ENCODE measurements at regions not wholly inside any gene's neighbourhood (a gene's known extent, or its start where the extent isn't known, plus 50 kb on each side); places are given as distances from the start of the nearest gene placed in this dataset.

- no peak for DNase-seq
- no peak for TF ChIP-seq CTCF (IDR thresholded peaks at IDR 0.05; ENCODE audit: control extremely low read depth, extremely low read depth)
- H3K4me1 ChIP-seq (ENCODE audit: control insufficient read depth in 5 of 5, insufficient read depth in 5 of 5, low read length in 5 of 5): peaks cover 0 to 1% (median 0%) of the 10 kb centered on the region in 5 donors
- 82 to 87% methylated on average over 4 of the region's 4 CpGs for WGBS, 2 donors
- H3K27me3 ChIP-seq (ENCODE audit: control insufficient read depth in 3 of 3, insufficient read depth in 3 of 3, low read length in 2 of 3): no peaks in the 10 kb centered on the region
- H3K9ac ChIP-seq (ENCODE audit: insufficient read depth in 1 of 2, low read length in 2 of 2): no peak overlapping the region
- H3K9me3 ChIP-seq (ENCODE audit: control insufficient read depth in 4 of 4, insufficient read depth in 3 of 4, low read length in 3 of 4): no peaks in the 10 kb centered on the region
- H3K27ac ChIP-seq (ENCODE audit: low read depth in 1 of 2, low read length in 1 of 2): no peak overlapping the region
- H3K36me3 ChIP-seq (ENCODE audit: control insufficient read depth in 4 of 4, insufficient read depth in 4 of 4, low read length in 4 of 4): no peaks in the 10 kb centered on the region
- no peak overlapping the region for H3K4me3 ChIP-seq
- ATAC-seq (ENCODE audit: insufficient read depth, low FRiP score): no peak
These were observed 209.3 kb downstream of the CD47 start for GRCh38 chr3:107881509-107881908.

- Histone ChIP-seq H3K27ac (ENCODE audit: low read depth in 1 of 2, low read length in 1 of 2) (no peak overlapping the region), H3K4me3 (no peak overlapping the region), H3K4me1 (ENCODE audit: control insufficient read depth in 5 of 5, insufficient read depth in 5 of 5, low read length in 5 of 5) (peaks cover 0 to 1% (median 0%) of the 10 kb centered on the region in 5 donors), H3K27me3 (ENCODE audit: control insufficient read depth in 3 of 3, insufficient read depth in 3 of 3, low read length in 2 of 3) (no peaks in the 10 kb centered on the region), H3K9ac (ENCODE audit: insufficient read depth in 1 of 2, low read length in 2 of 2) (no peak overlapping the region), H3K36me3 (ENCODE audit: control insufficient read depth in 4 of 4, insufficient read depth in 4 of 4, low read length in 4 of 4) (no peaks in the 10 kb centered on the region), H3K9me3 (ENCODE audit: control insufficient read depth in 4 of 4, insufficient read depth in 3 of 4, low read length in 3 of 4) (no peaks in the 10 kb centered on the region)
- no peak for ATAC-seq (ENCODE audit: insufficient read depth, low FRiP score)
- no peak for DNase-seq
- WGBS, 2 donors: 97 to 98% methylated on average over 4 of the region's 4 CpGs
- TF ChIP-seq CTCF (IDR thresholded peaks at IDR 0.05; ENCODE audit: control extremely low read depth, extremely low read depth): no peak
These were observed 210.1 kb downstream of the CD47 start for GRCh38 chr3:107880702-107881101.

- 84 to 89% methylated on average over 6 of the region's 6 CpGs for WGBS, 2 donors
- DNase-seq (no peak), ATAC-seq (ENCODE audit: insufficient read depth, low FRiP score) (no peak)
- H3K4me3 ChIP-seq: no peak overlapping the region
- H3K27ac ChIP-seq (ENCODE audit: low read depth in 1 of 2, low read length in 1 of 2): no peak overlapping the region
- no peak for TF ChIP-seq CTCF (IDR thresholded peaks at IDR 0.05; ENCODE audit: control extremely low read depth, extremely low read depth)
- no peak overlapping the region for H3K9ac ChIP-seq (ENCODE audit: insufficient read depth in 1 of 2, low read length in 2 of 2)
- no peaks in the 10 kb centered on the region for H3K9me3 ChIP-seq (ENCODE audit: control insufficient read depth in 4 of 4, insufficient read depth in 3 of 4, low read length in 3 of 4)
- H3K27me3 ChIP-seq (ENCODE audit: control insufficient read depth in 3 of 3, insufficient read depth in 3 of 3, low read length in 2 of 3): no peaks in the 10 kb centered on the region
- H3K4me1 ChIP-seq (ENCODE audit: control insufficient read depth in 5 of 5, insufficient read depth in 5 of 5, low read length in 5 of 5): peaks cover 0 to 1% (median 0%) of the 10 kb centered on the region in 5 donors
- no peaks in the 10 kb centered on the region for H3K36me3 ChIP-seq (ENCODE audit: control insufficient read depth in 4 of 4, insufficient read depth in 4 of 4, low read length in 4 of 4)
These were observed 212.9 kb downstream of the CD47 start for GRCh38 chr3:107877936-107878335.

GRCh38 chr3:107870943-107871638, 219.7 kb downstream of the CD47 start:
- DNase-seq: no peak
- no peak overlapping the region for H3K27ac ChIP-seq (ENCODE audit: low read depth in 1 of 2, low read length in 1 of 2)
- no peaks in the 10 kb centered on the region for H3K4me1 ChIP-seq (ENCODE audit: control insufficient read depth in 5 of 5, insufficient read depth in 5 of 5, low read length in 5 of 5)
- H3K9me3 ChIP-seq (ENCODE audit: control insufficient read depth in 4 of 4, insufficient read depth in 3 of 4, low read length in 3 of 4): no peaks in the 10 kb centered on the region
- H3K36me3 ChIP-seq (ENCODE audit: control insufficient read depth in 4 of 4, insufficient read depth in 4 of 4, low read length in 4 of 4): no peaks in the 10 kb centered on the region
- H3K4me3 ChIP-seq: no peak overlapping the region
- 71 to 84% methylated on average over 2 of the region's 2 CpGs for WGBS, 2 donors
- no peak for ATAC-seq (ENCODE audit: insufficient read depth, low FRiP score)
- H3K9ac ChIP-seq (ENCODE audit: insufficient read depth in 1 of 2, low read length in 2 of 2): no peak overlapping the region
- no peaks in the 10 kb centered on the region for H3K27me3 ChIP-seq (ENCODE audit: control insufficient read depth in 3 of 3, insufficient read depth in 3 of 3, low read length in 2 of 3)
- TF ChIP-seq CTCF (IDR thresholded peaks at IDR 0.05; ENCODE audit: control extremely low read depth, extremely low read depth): no peak
